Smooth muscle cell (in vitro differentiated cells): ENCODE measurements at regions not wholly inside any gene's neighbourhood (a gene's known extent, or its start where the extent isn't known, plus 50 kb on each side); places are given as distances from the start of the nearest gene placed in this dataset.

Source experiments
- DNase-seq: peaks from one replicate; lab custom pipeline; 2025; ENCODE audit not compliant: unreplicated experiment; lab: John Stamatoyannopoulos, UW
- H2AFZ ChIP-seq: fragments of 200-600 bp; sonication (generic); 2 replicates; pipeline ENCODE4 v1.6.0; 2016; ENCODE audit warnings: antibody characterized with exemption, low read depth, mild to moderate bottlenecking
- H3F3A ChIP-seq: fragments of 200-600 bp; sonication (generic); 2 replicates; pipeline ENCODE4 v1.6.0; 2017; ENCODE audit warnings: antibody characterized with exemption, low read depth
- H3K27ac ChIP-seq: fragments of 200-600 bp; sonication (generic); 2 replicates; pipeline ENCODE4 v1.5.1; 2016; ENCODE audit warnings: low read depth, mild to moderate bottlenecking
- H3K27me3 ChIP-seq: fragments of 200-600 bp; sonication (generic); 2 replicates; pipeline ENCODE4 v1.6.1; 2016; ENCODE audit warnings: low read depth, mild to moderate bottlenecking
- H3K36me3 ChIP-seq: fragments of 200-600 bp; sonication (generic); 2 replicates; pipeline ENCODE4 v1.5.1; 2016; ENCODE audit warnings: low read depth
- H3K4me1 ChIP-seq: fragments of 200-600 bp; sonication (generic); 2 replicates; pipeline ENCODE4 v1.5.1; 2016; ENCODE audit warnings: low read depth
- H3K4me2 ChIP-seq: fragments of 200-600 bp; sonication (generic); 2 replicates; pipeline ENCODE4 v1.6.0; 2016; ENCODE audit warnings: mild to moderate bottlenecking
- H3K4me3 ChIP-seq: fragments of 200-600 bp; sonication (generic); 2 replicates; pipeline ENCODE4 v1.5.1; 2016; ENCODE audit warnings: mild to moderate bottlenecking
- H3K79me2 ChIP-seq: fragments of 200-600 bp; sonication (generic); 2 replicates; pipeline ENCODE4 v1.6.0; 2016; ENCODE audit warnings: low read depth, mild to moderate bottlenecking
- H3K9ac ChIP-seq: fragments of 200-600 bp; sonication (generic); 2 replicates; pipeline ENCODE4 v1.6.0; 2016; ENCODE audit warnings: low read depth
- H3K9me3 ChIP-seq: fragments of 200-600 bp; sonication (generic); replicated peaks from 2 replicates; pipeline ENCODE4 v1.5.1; 2016; ENCODE audit warnings: low read depth
- H4K20me1 ChIP-seq: fragments of 200-600 bp; sonication (generic); 2 replicates; pipeline ENCODE4 v1.6.0; 2016; ENCODE audit warnings: low read depth
- CTCF ChIP-seq: fragments of 200-600 bp; sonication (generic); IDR thresholded peaks from 2 replicates; pipeline ENCODE4 v1.5.1; 2017; ENCODE audit warnings: borderline replicate concordance, mild to moderate bottlenecking, antibody characterized with exemption; ENCODE audit not compliant: insufficient read depth, poor library complexity, severe bottlenecking
- WGBS: methylation state at CpG from one replicate; pipeline ENCODE4 v1.1.7; 2016; ENCODE audit warnings: low lambda C conversion rate; 5-methylcytosine and 5-hydroxymethylcytosine counted together

- H4K20me1 ChIP-seq: no peaks in the 10 kb centered on the region
- H3K27me3 ChIP-seq: no peaks in the 10 kb centered on the region
- H3F3A ChIP-seq: no peaks in the 10 kb centered on the region
- H3K36me3 ChIP-seq: no peaks in the 10 kb centered on the region
- H3K79me2 ChIP-seq: no peaks in the 10 kb centered on the region
- no peak overlapping the region for H3K27ac ChIP-seq
- no peak overlapping the region for H3K4me3 ChIP-seq
- 95% methylated on average over 2 of the region's 2 CpGs for WGBS
- no peak overlapping the region for H3K9ac ChIP-seq
- TF ChIP-seq CTCF: no peak
- H3K4me1 ChIP-seq: no peaks in the 10 kb centered on the region
- no peaks in the 10 kb centered on the region for H3K9me3 ChIP-seq
- no peak overlapping the region for H2AFZ ChIP-seq
- no peak for DNase-seq
- H3K4me2 ChIP-seq: no peak overlapping the region
Observed at GRCh38 chr6:63425493-63425892, 105.7 kb upstream of the LGSN start.

GRCh38 chr6:63426844-63427243 lies 107.1 kb upstream of the LGSN start:
- no peak for TF ChIP-seq CTCF
- Histone ChIP-seq H3K27ac (no peak overlapping the region), H3K27me3 (no peaks in the 10 kb centered on the region), H4K20me1 (no peaks in the 10 kb centered on the region), H3K9me3 (no peaks in the 10 kb centered on the region), H3K36me3 (no peaks in the 10 kb centered on the region), H3K4me3 (no peak overlapping the region), H3K4me2 (no peak overlapping the region), H3K79me2 (no peaks in the 10 kb centered on the region), H3F3A (no peaks in the 10 kb centered on the region), H3K9ac (no peak overlapping the region), H3K4me1 (no peaks in the 10 kb centered on the region), H2AFZ (no peak overlapping the region)
- no peak for DNase-seq
- WGBS: 93% methylated on average over 3 of the region's 3 CpGs

GRCh38 chr6:63427951-63428350 lies 108.2 kb upstream of the LGSN start:
- Histone ChIP-seq H3K9ac (no peak overlapping the region), H3F3A (no peaks in the 10 kb centered on the region), H3K36me3 (no peaks in the 10 kb centered on the region), H3K27me3 (no peaks in the 10 kb centered on the region), H3K4me2 (no peak overlapping the region), H2AFZ (no peak overlapping the region), H3K27ac (no peak overlapping the region), H3K4me3 (no peak overlapping the region), H3K9me3 (no peaks in the 10 kb centered on the region), H3K4me1 (no peaks in the 10 kb centered on the region), H3K79me2 (no peaks in the 10 kb centered on the region), H4K20me1 (no peaks in the 10 kb centered on the region)
- TF ChIP-seq CTCF: no peak
- DNase-seq: no peak
- 82% methylated on average over 2 of the region's 2 CpGs for WGBS

GRCh38 chr6:63430985-63431519 lies 111.3 kb upstream of the LGSN start:
- Histone ChIP-seq H3K9ac (no peak overlapping the region), H4K20me1 (no peaks in the 10 kb centered on the region), H3F3A (no peaks in the 10 kb centered on the region), H2AFZ (no peak overlapping the region), H3K27me3 (peaks cover 3% of the 10 kb centered on the region), H3K4me2 (no peak overlapping the region), H3K79me2 (no peaks in the 10 kb centered on the region), H3K27ac (no peak overlapping the region), H3K36me3 (no peaks in the 10 kb centered on the region), H3K9me3 (no peaks in the 10 kb centered on the region), H3K4me1 (no peaks in the 10 kb centered on the region), H3K4me3 (peak overlapping the region; percentile 5)
- 92% methylated on average over 2 of the region's 2 CpGs for WGBS
- no peak for DNase-seq
- no peak for TF ChIP-seq CTCF
